ENCODE measurements at regions not wholly inside any gene's neighbourhood (a gene's known extent, or its start where the extent isn't known, plus 50 kb on each side); places are given as distances from the start of the nearest gene placed in this dataset.

GRCh38 chrX:10062352-10062751 is 94.4 kb upstream of the CLCN4 start:
- no peak for TF ChIP-seq POLR2AphosphoS5 (IDR thresholded peaks at IDR 0.05)
- TF ChIP-seq CTCF (IDR thresholded peaks at IDR 0.05) = no peak
- TF ChIP-seq POLR2A (IDR thresholded peaks at IDR 0.05; ENCODE audit: low read depth) = no peak
- no peak for TF ChIP-seq EP300 (IDR thresholded peaks at IDR 0.05)

Data from esophagus muscularis mucosa (tissue), 4 donors.